HG02973 (cell line): ENCODE measurements at regions not wholly inside any gene's neighbourhood (a gene's known extent, or its start where the extent isn't known, plus 50 kb on each side); places are given as distances from the start of the nearest gene placed in this dataset.

Experiments
- ATAC-seq: cut with Tn5 transposase; IDR thresholded peaks from one replicate; pipeline ENCODE4 v1.9.1; 2021; ENCODE audit warnings: moderate library complexity; ENCODE audit not compliant: unreplicated experiment

- no peak for ATAC-seq
Observed at GRCh38 chr17:65278050-65278819, 141.1 kb downstream of the RGS9 start.

- ATAC-seq = no peak
Observed at GRCh38 chr17:65277576-65277975, 140.4 kb downstream of the RGS9 start.
